Ascending aorta (tissue), 2 donors: ENCODE measurements at regions not wholly inside any gene's neighbourhood (a gene's known extent, or its start where the extent isn't known, plus 50 kb on each side); places are given as distances from the start of the nearest gene placed in this dataset.

ENCODE experiments used
- DNase-seq, 2 donors: peaks; one replicate each; pipeline ENCODE4 v3.0.0-alpha.2; 2019; ENCODE audit warnings: low spot score in 2 of 2
- H3K27ac ChIP-seq, 2 donors: fragments of 200-600 bp; sonication (generic); one replicate each; pipeline ENCODE4 v1.5.1; 2016 to 2017; ENCODE audit warnings: mild to moderate bottlenecking in 1 of 2
- H3K27me3 ChIP-seq: fragments of 200-600 bp; sonication (generic); one replicate; pipeline ENCODE4 v1.5.1; 2017
- H3K36me3 ChIP-seq, 2 donors: fragments of 200-600 bp; sonication (generic); one replicate each; pipeline ENCODE4 v1.5.1; 2016
- H3K4me1 ChIP-seq, 2 donors: fragments of 200-600 bp; sonication (generic); one replicate each; pipeline ENCODE4 v1.5.1; 2016 to 2017; ENCODE audit warnings: mild to moderate bottlenecking in 1 of 2
- H3K4me3 ChIP-seq, 2 donors: fragments of 200-600 bp; sonication (generic); one replicate each; pipeline ENCODE4 v1.5.1; 2016 to 2017; ENCODE audit warnings: mild to moderate bottlenecking in 1 of 2
- H3K9me3 ChIP-seq, 2 donors: fragments of 200-600 bp; sonication (generic); one replicate each; pipeline ENCODE4 v1.5.1; 2016
- intact Hi-C: fragments of 100-400 bp; cut with DNase I; formaldehyde crosslinking; loops from one replicate; pipeline ENCODE4 v1.15.1; 2023
- TF ChIP-seq, protein P1 (sequence below), 3 experiments: fragments of 200-600 bp in 2 of 3; fragments of 450-650 bp in 1 of 3; sonication (generic) in 2 of 3; IDR thresholded peaks; one replicate each; pipeline ENCODE4 v1.5.1; 2016 to 2019; ENCODE audit warnings: antibody characterized with exemption in 3 of 3, mild to moderate bottlenecking in 1 of 3, moderate library complexity in 1 of 3

DNA sequence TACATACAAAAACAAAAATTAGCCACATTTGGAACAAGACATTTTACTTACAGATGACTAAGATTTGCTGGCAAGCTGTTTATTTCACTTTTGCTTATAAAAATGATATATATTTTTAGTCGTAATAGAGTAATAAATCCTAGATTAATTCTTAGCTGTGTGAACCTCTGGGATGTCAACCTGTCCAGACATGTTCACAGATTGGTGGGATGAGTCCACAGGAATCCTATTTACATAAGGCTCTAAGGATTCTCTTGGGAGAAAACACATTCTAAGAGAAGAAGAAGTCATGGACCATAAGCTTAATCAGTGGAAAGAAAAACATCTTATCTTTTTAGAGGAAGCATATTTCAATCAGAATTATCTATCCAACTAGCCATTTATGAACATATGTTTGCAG, 797.4 kb downstream of the C12orf50 start:
- no peaks in the 10 kb centered on the region for H3K36me3 ChIP-seq
- no peaks in the 10 kb centered on the region for H3K27me3 ChIP-seq
- no peak overlapping the region for H3K4me3 ChIP-seq
- TF ChIP-seq, protein P1, sequence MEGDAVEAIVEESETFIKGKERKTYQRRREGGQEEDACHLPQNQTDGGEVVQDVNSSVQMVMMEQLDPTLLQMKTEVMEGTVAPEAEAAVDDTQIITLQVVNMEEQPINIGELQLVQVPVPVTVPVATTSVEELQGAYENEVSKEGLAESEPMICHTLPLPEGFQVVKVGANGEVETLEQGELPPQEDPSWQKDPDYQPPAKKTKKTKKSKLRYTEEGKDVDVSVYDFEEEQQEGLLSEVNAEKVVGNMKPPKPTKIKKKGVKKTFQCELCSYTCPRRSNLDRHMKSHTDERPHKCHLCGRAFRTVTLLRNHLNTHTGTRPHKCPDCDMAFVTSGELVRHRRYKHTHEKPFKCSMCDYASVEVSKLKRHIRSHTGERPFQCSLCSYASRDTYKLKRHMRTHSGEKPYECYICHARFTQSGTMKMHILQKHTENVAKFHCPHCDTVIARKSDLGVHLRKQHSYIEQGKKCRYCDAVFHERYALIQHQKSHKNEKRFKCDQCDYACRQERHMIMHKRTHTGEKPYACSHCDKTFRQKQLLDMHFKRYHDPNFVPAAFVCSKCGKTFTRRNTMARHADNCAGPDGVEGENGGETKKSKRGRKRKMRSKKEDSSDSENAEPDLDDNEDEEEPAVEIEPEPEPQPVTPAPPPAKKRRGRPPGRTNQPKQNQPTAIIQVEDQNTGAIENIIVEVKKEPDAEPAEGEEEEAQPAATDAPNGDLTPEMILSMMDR (IDR thresholded peaks at IDR 0.05), result no peak
- intact Hi-C loops, result no loop called here
- H3K27ac ChIP-seq, result no peak overlapping the region
- H3K9me3 ChIP-seq, result no peaks in the 10 kb centered on the region
- no peaks in the 10 kb centered on the region for H3K4me1 ChIP-seq
- DNase-seq, result no peak

DNA sequence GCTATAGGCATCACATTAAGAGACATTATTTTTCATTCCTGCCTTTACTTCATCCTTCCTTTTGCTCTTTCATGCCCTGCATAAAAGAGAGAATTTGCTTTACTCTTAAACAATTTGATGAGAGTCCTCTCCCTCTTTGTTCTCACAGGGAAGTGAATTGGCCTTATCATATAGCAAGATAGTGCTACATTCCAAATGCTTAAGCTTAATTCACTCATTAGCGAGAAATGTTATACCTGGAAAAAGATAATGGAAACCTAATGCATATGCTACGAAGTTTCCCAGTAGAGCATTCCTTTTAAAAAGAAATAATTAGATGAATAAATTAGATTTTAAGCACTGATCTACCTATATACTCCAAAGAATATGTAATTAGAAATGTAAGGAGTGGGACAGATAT, 798.8 kb downstream of the C12orf50 start:
- Histone ChIP-seq H3K9me3 (no peaks in the 10 kb centered on the region), H3K27ac (no peak overlapping the region), H3K4me1 (no peaks in the 10 kb centered on the region), H3K4me3 (no peak overlapping the region), H3K36me3 (no peaks in the 10 kb centered on the region), H3K27me3 (no peaks in the 10 kb centered on the region)
- intact Hi-C loops, result no loop called here
- no peak for DNase-seq
- TF ChIP-seq, protein P1 (IDR thresholded peaks at IDR 0.05), result no peak

DNA sequence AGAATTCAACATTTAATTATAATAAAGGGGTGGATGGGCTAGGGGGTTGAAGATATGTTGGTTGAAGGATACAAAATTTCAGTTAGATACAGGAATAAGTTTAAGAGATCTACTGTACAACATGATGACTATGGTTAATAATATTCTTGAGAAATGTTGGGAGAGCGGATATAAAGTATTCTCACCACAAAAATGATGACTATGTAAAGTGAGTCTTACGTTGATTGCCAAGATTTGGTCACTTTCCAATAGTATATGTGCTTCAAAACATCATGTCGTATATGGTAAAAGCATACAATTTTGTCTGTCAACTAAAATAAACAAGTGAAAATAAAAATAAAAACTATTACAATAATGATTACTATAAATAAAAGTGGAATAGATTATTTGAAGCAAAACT, 802.0 kb downstream of the C12orf50 start:
- intact Hi-C loops, result no loop called here
- H3K9me3 ChIP-seq, result no peaks in the 10 kb centered on the region
- H3K27ac ChIP-seq, result no peak overlapping the region
- H3K27me3 ChIP-seq, result no peaks in the 10 kb centered on the region
- no peaks in the 10 kb centered on the region for H3K4me1 ChIP-seq
- TF ChIP-seq, protein P1 (IDR thresholded peaks at IDR 0.05), result no peak
- H3K4me3 ChIP-seq, result no peak overlapping the region
- DNase-seq, result no peak
- H3K36me3 ChIP-seq, result no peaks in the 10 kb centered on the region

DNA sequence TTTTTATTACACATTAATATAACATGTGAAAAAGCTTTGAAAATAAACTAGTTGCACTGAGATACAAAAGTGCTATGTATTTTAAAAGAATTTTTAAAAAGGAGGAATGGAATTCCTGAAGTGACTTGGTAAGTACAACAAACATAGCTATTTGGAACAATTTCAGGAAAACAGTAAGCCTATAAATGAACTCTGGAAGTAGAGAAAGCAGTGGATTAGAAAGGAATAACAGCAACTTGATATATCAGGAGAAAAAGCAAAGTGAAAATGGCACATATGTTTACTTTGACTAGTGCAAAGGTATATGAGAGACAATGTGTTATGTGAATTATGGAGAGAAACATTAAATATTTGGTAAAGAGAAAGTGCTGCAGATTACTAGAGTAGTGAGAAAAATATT, 811.7 kb downstream of the C12orf50 start:
- Histone ChIP-seq H3K27ac (no peak overlapping the region), H3K9me3 (no peaks in the 10 kb centered on the region), H3K4me3 (no peak overlapping the region), H3K36me3 (no peaks in the 10 kb centered on the region), H3K27me3 (no peaks in the 10 kb centered on the region), H3K4me1 (peaks cover 0 to 2% of the 10 kb centered on the region in 2 donors)
- DNase-seq, result no peak
- TF ChIP-seq, protein P1 (IDR thresholded peaks at IDR 0.05), result no peak
- intact Hi-C loops, result no loop called here

DNA sequence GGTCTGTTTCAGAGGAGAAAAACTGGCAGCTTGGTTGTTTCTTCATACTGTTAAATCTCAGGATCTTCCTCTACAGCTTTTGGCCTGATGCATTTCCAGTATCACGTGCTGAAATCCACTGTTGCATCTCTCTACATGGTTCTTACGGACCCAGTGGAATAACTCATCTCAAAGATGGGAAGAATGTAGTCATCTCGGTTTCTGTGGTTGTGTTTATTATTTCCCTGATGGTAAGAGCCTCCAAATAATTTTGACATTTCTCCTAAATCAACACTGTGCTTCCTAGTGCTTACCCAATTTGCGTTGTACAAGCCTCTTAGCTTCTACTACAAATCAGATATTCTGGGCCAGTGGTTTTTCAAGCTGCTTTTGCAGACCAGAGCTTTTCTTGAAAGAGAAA, 812.8 kb downstream of the C12orf50 start:
- Histone ChIP-seq H3K9me3 (no peaks in the 10 kb centered on the region), H3K4me1 (peaks cover 0 to 2% of the 10 kb centered on the region in 2 donors), H3K27me3 (no peaks in the 10 kb centered on the region), H3K36me3 (no peaks in the 10 kb centered on the region), H3K4me3 (no peak overlapping the region), H3K27ac (no peak overlapping the region)
- TF ChIP-seq, protein P1 (IDR thresholded peaks at IDR 0.05), result no peak
- no peak for DNase-seq
- intact Hi-C loops, result no loop called here

DNA sequence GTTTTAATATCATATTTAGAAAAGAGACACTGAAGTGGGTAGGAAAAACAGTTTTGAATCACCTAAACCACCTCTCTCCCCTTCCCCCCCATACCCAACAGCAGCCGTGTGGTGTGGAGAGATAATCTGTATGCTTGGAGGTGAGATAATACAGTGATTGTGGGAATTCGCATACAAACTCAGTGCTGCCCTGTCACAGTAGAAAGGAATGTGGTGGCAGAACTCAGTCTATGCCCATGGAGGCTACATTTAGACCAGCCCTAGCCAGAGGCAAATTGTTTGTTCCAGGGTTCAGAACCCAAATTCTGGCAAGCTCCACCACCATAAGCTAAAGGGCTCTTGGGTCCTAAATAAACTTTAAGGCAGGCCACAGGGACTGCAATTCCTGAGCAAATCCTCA, 827.0 kb downstream of the C12orf50 start:
- intact Hi-C loops, result no loop called here

More for the DNA sequence above, 827.0 kb downstream of the C12orf50 start:
- Histone ChIP-seq H3K27me3 (no peaks in the 10 kb centered on the region), H3K4me3 (no peak overlapping the region), H3K27ac (no peak overlapping the region), H3K36me3 (no peaks in the 10 kb centered on the region), H3K9me3 (peaks cover 0 to 13% of the 10 kb centered on the region in 2 donors), H3K4me1 (no peaks in the 10 kb centered on the region)
- TF ChIP-seq, protein P1 (IDR thresholded peaks at IDR 0.05), result no peak
- DNase-seq, result no peak
